ENCODE measurements at regions not wholly inside any gene's neighbourhood (a gene's known extent, or its start where the extent isn't known, plus 50 kb on each side); places are given as distances from the start of the nearest gene placed in this dataset.
"Not testable (repeated sequence)": the region's sequence is repeated elsewhere in the genome, so short reads cannot be mapped to it uniquely, and the experiment has no call there.

GRCh38 chr2:224126003-224126402 is 86.9 kb upstream of the SERPINE2 start:
- Mint-ChIP-seq H3K27ac (ENCODE audit: low read depth) (no peak overlapping the region), H3K4me3 (no peak overlapping the region), H3K4me1 (no peaks in the 10 kb centered on the region), H3K36me3 (ENCODE audit: insufficient read depth) (no peaks in the 10 kb centered on the region), H3K27me3 (peaks cover 60% of the 10 kb centered on the region), H3K9me3 (peaks cover 6% of the 10 kb centered on the region)
- ATAC-seq (replicated peaks; ENCODE audit: extremely low read depth, poor library complexity, severe bottlenecking) (no peak), DNase-seq (ENCODE audit: low spot score in 2 of 2) (no peak)

GRCh38 chr2:224122542-224122941 is 83.5 kb upstream of the SERPINE2 start:
- Mint-ChIP-seq H3K4me1 (no peaks in the 10 kb centered on the region), H3K27me3 (peaks cover 36% of the 10 kb centered on the region), H3K27ac (ENCODE audit: low read depth) (no peak overlapping the region), H3K4me3 (no peak overlapping the region), H3K9me3 (peaks cover 11% of the 10 kb centered on the region), H3K36me3 (ENCODE audit: insufficient read depth) (no peaks in the 10 kb centered on the region)
- DNase-seq (ENCODE audit: low spot score in 2 of 2) (no peak), ATAC-seq (replicated peaks; ENCODE audit: extremely low read depth, poor library complexity, severe bottlenecking) (no peak)

GRCh38 chr2:224121406-224122067 is 82.5 kb upstream of the SERPINE2 start:
- H3K27ac Mint-ChIP-seq (ENCODE audit: low read depth), result no peak overlapping the region
- H3K36me3 Mint-ChIP-seq (ENCODE audit: insufficient read depth), result no peaks in the 10 kb centered on the region
- peaks cover 11% of the 10 kb centered on the region for H3K9me3 Mint-ChIP-seq
- H3K27me3 Mint-ChIP-seq, result peaks cover 44% of the 10 kb centered on the region
- no peak overlapping the region for H3K4me3 Mint-ChIP-seq
- H3K4me1 Mint-ChIP-seq, result no peaks in the 10 kb centered on the region
- no peak for DNase-seq (ENCODE audit: low spot score in 2 of 2)
- no peak for ATAC-seq (replicated peaks; ENCODE audit: extremely low read depth, poor library complexity, severe bottlenecking)

- peaks cover 44% of the 10 kb centered on the region for H3K27me3 Mint-ChIP-seq
- no peak for DNase-seq (ENCODE audit: low spot score in 2 of 2)
- H3K27ac Mint-ChIP-seq (ENCODE audit: low read depth), result no peak overlapping the region
- no peak overlapping the region for H3K4me3 Mint-ChIP-seq
- H3K4me1 Mint-ChIP-seq, result no peaks in the 10 kb centered on the region
- ATAC-seq (replicated peaks; ENCODE audit: extremely low read depth, poor library complexity, severe bottlenecking), result no peak
- H3K36me3 Mint-ChIP-seq (ENCODE audit: insufficient read depth), result no peaks in the 10 kb centered on the region
- H3K9me3 Mint-ChIP-seq, result peaks cover 11% of the 10 kb centered on the region
These were observed 81.9 kb upstream of the SERPINE2 start for GRCh38 chr2:224120986-224121385.

- not testable (repeated sequence) for H3K4me3 Mint-ChIP-seq; H3K27ac Mint-ChIP-seq (ENCODE audit: low read depth); ATAC-seq (replicated peaks; ENCODE audit: extremely low read depth, poor library complexity, severe bottlenecking); H3K36me3 Mint-ChIP-seq (ENCODE audit: insufficient read depth); DNase-seq (ENCODE audit: low spot score in 2 of 2); H3K4me1 Mint-ChIP-seq
- Mint-ChIP-seq H3K9me3 (peaks cover 11% of the 10 kb centered on the region), H3K27me3 (peaks cover 44% of the 10 kb centered on the region)
These were observed 80.8 kb upstream of the SERPINE2 start for GRCh38 chr2:224119846-224120245.

- Mint-ChIP-seq H3K4me1 (no peaks in the 10 kb centered on the region), H3K27me3 (peaks cover 63% of the 10 kb centered on the region), H3K36me3 (ENCODE audit: insufficient read depth) (no peaks in the 10 kb centered on the region), H3K4me3 (no peak overlapping the region), H3K27ac (ENCODE audit: low read depth) (no peak overlapping the region), H3K9me3 (peaks cover 7% of the 10 kb centered on the region)
- no peak for ATAC-seq (replicated peaks; ENCODE audit: extremely low read depth, poor library complexity, severe bottlenecking)
- no peak for DNase-seq (ENCODE audit: low spot score in 2 of 2)
These were observed 75.3 kb upstream of the SERPINE2 start for GRCh38 chr2:224114428-224114827.

GRCh38 chr2:224113930-224114329 is 74.8 kb upstream of the SERPINE2 start:
- H3K4me1 Mint-ChIP-seq, result not testable (repeated sequence)

GRCh38 chr2:224111576-224111975 is 72.5 kb upstream of the SERPINE2 start:
- H3K4me3 Mint-ChIP-seq, result no peak overlapping the region

More at GRCh38 chr2:224113930-224114329, 74.8 kb upstream of the SERPINE2 start:
- not testable (repeated sequence) for DNase-seq (ENCODE audit: low spot score in 2 of 2); H3K27ac Mint-ChIP-seq (ENCODE audit: low read depth); H3K4me3 Mint-ChIP-seq; H3K36me3 Mint-ChIP-seq (ENCODE audit: insufficient read depth); H3K9me3 Mint-ChIP-seq; ATAC-seq (replicated peaks; ENCODE audit: extremely low read depth, poor library complexity, severe bottlenecking)
- H3K27me3 Mint-ChIP-seq, result peaks cover 65% of the 10 kb centered on the region

GRCh38 chr2:224110811-224111210 is 71.7 kb upstream of the SERPINE2 start:
- H3K9me3 Mint-ChIP-seq, result peaks cover 7% of the 10 kb centered on the region
- DNase-seq (ENCODE audit: low spot score in 2 of 2) (no peak), ATAC-seq (replicated peaks; ENCODE audit: extremely low read depth, poor library complexity, severe bottlenecking) (no peak)
- no peaks in the 10 kb centered on the region for H3K36me3 Mint-ChIP-seq (ENCODE audit: insufficient read depth)
- H3K4me1 Mint-ChIP-seq, result no peaks in the 10 kb centered on the region
- H3K27me3 Mint-ChIP-seq, result peaks cover 53% of the 10 kb centered on the region
- no peak overlapping the region for H3K4me3 Mint-ChIP-seq
- no peak overlapping the region for H3K27ac Mint-ChIP-seq (ENCODE audit: low read depth)

More at GRCh38 chr2:224111576-224111975, 72.5 kb upstream of the SERPINE2 start:
- H3K27me3 Mint-ChIP-seq, result peaks cover 60% of the 10 kb centered on the region
- no peaks in the 10 kb centered on the region for H3K4me1 Mint-ChIP-seq
- DNase-seq (ENCODE audit: low spot score in 2 of 2) (no peak), ATAC-seq (replicated peaks; ENCODE audit: extremely low read depth, poor library complexity, severe bottlenecking) (no peak)
- H3K9me3 Mint-ChIP-seq, result peaks cover 7% of the 10 kb centered on the region
- no peak overlapping the region for H3K27ac Mint-ChIP-seq (ENCODE audit: low read depth)
- no peaks in the 10 kb centered on the region for H3K36me3 Mint-ChIP-seq (ENCODE audit: insufficient read depth)

GRCh38 chr2:224109751-224110150 is 70.7 kb upstream of the SERPINE2 start:
- Mint-ChIP-seq H3K27ac (ENCODE audit: low read depth) (no peak overlapping the region), H3K36me3 (ENCODE audit: insufficient read depth) (no peaks in the 10 kb centered on the region), H3K27me3 (peaks cover 42% of the 10 kb centered on the region), H3K9me3 (peaks cover 7% of the 10 kb centered on the region), H3K4me3 (no peak overlapping the region), H3K4me1 (no peaks in the 10 kb centered on the region)
- no peak for DNase-seq (ENCODE audit: low spot score in 2 of 2)
- no peak for ATAC-seq (replicated peaks; ENCODE audit: extremely low read depth, poor library complexity, severe bottlenecking)

- H3K36me3 Mint-ChIP-seq (ENCODE audit: insufficient read depth), result no peaks in the 10 kb centered on the region
- no peaks in the 10 kb centered on the region for H3K9me3 Mint-ChIP-seq
- no peak for DNase-seq (ENCODE audit: low spot score in 2 of 2)
- ATAC-seq (replicated peaks; ENCODE audit: extremely low read depth, poor library complexity, severe bottlenecking), result no peak
- no peaks in the 10 kb centered on the region for H3K4me1 Mint-ChIP-seq
- H3K4me3 Mint-ChIP-seq, result no peak overlapping the region
- H3K27ac Mint-ChIP-seq (ENCODE audit: low read depth), result no peak overlapping the region
- H3K27me3 Mint-ChIP-seq, result peaks cover 53% of the 10 kb centered on the region
These were observed 67.7 kb upstream of the SERPINE2 start for GRCh38 chr2:224106794-224107193.

- no peaks in the 10 kb centered on the region for H3K4me1 Mint-ChIP-seq
- no peak overlapping the region for H3K4me3 Mint-ChIP-seq
- ATAC-seq (replicated peaks; ENCODE audit: extremely low read depth, poor library complexity, severe bottlenecking) (no peak), DNase-seq (ENCODE audit: low spot score in 2 of 2) (no peak)
- H3K27me3 Mint-ChIP-seq, result peaks cover 56% of the 10 kb centered on the region
- H3K9me3 Mint-ChIP-seq, result no peaks in the 10 kb centered on the region
- H3K36me3 Mint-ChIP-seq (ENCODE audit: insufficient read depth), result no peaks in the 10 kb centered on the region
- H3K27ac Mint-ChIP-seq (ENCODE audit: low read depth), result no peak overlapping the region
These were observed 65.7 kb upstream of the SERPINE2 start for GRCh38 chr2:224104668-224105386.

- H3K9me3 Mint-ChIP-seq, result no peaks in the 10 kb centered on the region
- DNase-seq (ENCODE audit: low spot score in 2 of 2) (no peak), ATAC-seq (replicated peaks; ENCODE audit: extremely low read depth, poor library complexity, severe bottlenecking) (no peak)
- no peaks in the 10 kb centered on the region for H3K4me1 Mint-ChIP-seq
- H3K27ac Mint-ChIP-seq (ENCODE audit: low read depth), result no peak overlapping the region
- H3K36me3 Mint-ChIP-seq (ENCODE audit: insufficient read depth), result no peaks in the 10 kb centered on the region
- H3K27me3 Mint-ChIP-seq, result peaks cover 55% of the 10 kb centered on the region
- H3K4me3 Mint-ChIP-seq, result no peak overlapping the region
These were observed 64.6 kb upstream of the SERPINE2 start for GRCh38 chr2:224103651-224104050.

Data from central memory CD8-positive, alpha-beta T cell (primary cell).